T-cell (primary cell): ENCODE measurements at regions not wholly inside any gene's neighbourhood (a gene's known extent, or its start where the extent isn't known, plus 50 kb on each side); places are given as distances from the start of the nearest gene placed in this dataset.

Source experiments
- ATAC-seq, 4 experiments: fragments of 200-7000 bp in 3 of 4; fragments of 150-1000 bp in 1 of 4; cut with Tn5 transposase; replicated peaks in 1 of 4; 1 replicate in 3 of 4; 2 replicates in 1 of 4; pipeline ENCODE4 v1.10.0; 2021; ENCODE audit warnings: moderate library complexity in 3 of 4, mild to moderate bottlenecking in 2 of 4, moderate number of reproducible peaks in 1 of 4
- CTCF ChIA-PET, 2 donors: fragments of 300-600 bp; sonication (Branson Sonifier 250); formaldehyde crosslinking; loops; one replicate each; lab custom pipeline; 2022; ENCODE audit warnings: antibody characterized with exemption in 2 of 2; lab: Charles Lee
- POLR2A ChIA-PET, 2 donors: fragments of 300-600 bp; sonication (Branson Sonifier 250); formaldehyde crosslinking; loops; one replicate each; lab custom pipeline; 2022; ENCODE audit warnings: antibody characterized with exemption in 2 of 2; lab: Charles Lee
- DNase-seq, 35 experiments: peaks; one replicate each; pipeline versions ENCODE4 v3.0.0 to v3.0.0-alpha.2; 2013 to 2023
- H3K27ac ChIP-seq: one replicate; pipeline ENCODE4 v1.5.1; 2013; ENCODE audit warnings: low read length
- H3K27me3 ChIP-seq, 2 experiments: replicated peaks in 1 of 2; 1 replicate in 1 of 2; 2 replicates in 1 of 2; pipeline versions ENCODE4 v1.6.1 to v1.7.0; 2013; ENCODE audit warnings: low read length in 1 of 2, mixed read lengths in 1 of 2; ENCODE audit not compliant: control insufficient read depth in 2 of 2, insufficient read depth in 2 of 2; ENCODE audit errors: extremely low read depth in 1 of 2
- H3K36me3 ChIP-seq, 2 donors: 1 replicate in 1 of 2; 2 replicates in 1 of 2; pipeline versions ENCODE4 v1.6.1 to v1.7.0; 2013; ENCODE audit warnings: low read length in 1 of 2; ENCODE audit not compliant: control insufficient read depth in 2 of 2, insufficient read depth in 1 of 2; ENCODE audit errors: extremely low read depth in 1 of 2
- H3K4me1 ChIP-seq, 2 experiments: 1 replicate in 1 of 2; 2 replicates in 1 of 2; pipeline versions ENCODE4 v1.6.1 to v1.7.0; 2013; ENCODE audit warnings: low read length in 2 of 2, mixed read lengths in 1 of 2; ENCODE audit not compliant: insufficient read depth in 2 of 2, control insufficient read depth in 1 of 2; ENCODE audit errors: extremely low read depth in 1 of 2
- H3K4me3 ChIP-seq, 2 donors: 1 replicate in 1 of 2; 2 replicates in 1 of 2; pipeline versions ENCODE4 v1.5.1 to v1.7.0; 2013; ENCODE audit warnings: mild to moderate bottlenecking in 2 of 2, low read length in 1 of 2, moderate library complexity in 1 of 2; ENCODE audit not compliant: control insufficient read depth in 1 of 2; ENCODE audit errors: extremely low read depth in 1 of 2
- H3K9me3 ChIP-seq: 2 replicates; pipeline ENCODE4 v1.7.0; 2013
- H3K27ac Mint-ChIP-seq, 2 donors: one replicate each; pipeline ENCODE4 v1.8.0; 2020 to 2021; ENCODE audit warnings: mild to moderate bottlenecking in 2 of 2, mixed read lengths in 2 of 2
- H3K27me3 Mint-ChIP-seq, 2 donors: one replicate each; pipeline ENCODE4 v1.8.0; 2021 to 2022; ENCODE audit warnings: mixed read lengths in 2 of 2
- H3K36me3 Mint-ChIP-seq: one replicate; pipeline ENCODE4 v1.8.0; 2021; ENCODE audit warnings: mixed read lengths
- H3K4me1 Mint-ChIP-seq, 3 donors: one replicate each; pipeline ENCODE4 v1.8.0; 2020 to 2022; ENCODE audit warnings: mixed read lengths in 3 of 3, mild to moderate bottlenecking in 1 of 3
- H3K4me3 Mint-ChIP-seq, 3 donors: one replicate each; pipeline ENCODE4 v1.8.0; 2020 to 2022; ENCODE audit warnings: mild to moderate bottlenecking in 3 of 3, mixed read lengths in 3 of 3, moderate library complexity in 3 of 3
- H3K9me3 Mint-ChIP-seq, 3 donors: one replicate each; pipeline ENCODE4 v1.8.0; 2020 to 2022; ENCODE audit warnings: mixed read lengths in 3 of 3
- WGBS: methylation state at CpG from one replicate; pipeline ENCODE4 v1.1.5; 2013; ENCODE audit warnings: missing lambda C conversion rate; ENCODE audit not compliant: insufficient coverage; 5-methylcytosine and 5-hydroxymethylcytosine counted together

- 100% methylated on average over 1 of the region's 5 CpGs for WGBS
- Mint-ChIP-seq H3K36me3 (no peaks in the 10 kb centered on the region), H3K4me3 (no peak overlapping the region), H3K27me3 (peaks cover 0 to 35% of the 10 kb centered on the region in 2 donors), H3K27ac (no peak overlapping the region), H3K4me1 (no peaks in the 10 kb centered on the region), H3K9me3 (peaks cover 0 to 7% (median 5%) of the 10 kb centered on the region in 3 donors)
- Histone ChIP-seq H3K27me3 (no peaks in the 10 kb centered on the region), H3K36me3 (no peaks in the 10 kb centered on the region), H3K9me3 (no peaks in the 10 kb centered on the region), H3K4me1 (no peaks in the 10 kb centered on the region), H3K27ac (no peak overlapping the region), H3K4me3 (no peak overlapping the region)
- ChIA-PET CTCF (no interaction called here), POLR2A (interaction anchor here in 1 of 2 donors (0.6 kb wide), 1 partner anchor 161 kb away, joined by 3 read pairs; no protein-coding TSS in a partner anchor)
- ATAC-seq = no peak
- DNase-seq = no peak
These were observed 148.9 kb upstream of the FGF16 start for GRCh38 chrX:77298296-77298695.

DNA sequence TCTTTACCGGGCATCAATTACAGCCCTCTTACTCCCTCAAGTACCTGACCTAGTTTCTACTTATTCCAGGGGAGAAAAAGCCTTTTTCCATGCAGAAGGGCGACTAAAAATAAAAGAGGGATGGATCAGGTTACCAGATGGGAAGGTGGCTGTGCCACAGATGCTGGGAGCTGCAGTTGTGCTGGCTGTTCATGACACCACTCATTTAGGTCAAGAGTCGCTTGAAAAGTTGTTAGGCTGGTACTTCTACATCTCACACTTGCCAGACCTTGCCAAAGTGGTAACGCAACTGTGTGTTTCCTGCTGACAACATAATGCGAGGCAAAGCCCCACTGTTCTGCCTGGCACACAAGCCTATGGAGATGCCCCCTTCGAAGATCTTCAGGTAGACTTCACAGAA lies 148.4 kb upstream of the FGF16 start:
- Histone ChIP-seq H3K4me1 (no peaks in the 10 kb centered on the region), H3K27ac (no peak overlapping the region), H3K36me3 (no peaks in the 10 kb centered on the region), H3K4me3 (no peak overlapping the region), H3K27me3 (no peaks in the 10 kb centered on the region), H3K9me3 (no peaks in the 10 kb centered on the region)
- ChIA-PET POLR2A (no interaction called here), CTCF (no interaction called here)
- no peak overlapping the region for H3K27ac Mint-ChIP-seq
- H3K36me3 Mint-ChIP-seq = no peaks in the 10 kb centered on the region
- no peaks in the 10 kb centered on the region for H3K4me1 Mint-ChIP-seq
- DNase-seq = no peak
- WGBS = no CpG with 5 or more reads among the region's 6 CpGs
- no peak for ATAC-seq
- H3K27me3 Mint-ChIP-seq = peaks cover 0 to 35% of the 10 kb centered on the region in 2 donors
- no peak overlapping the region for H3K4me3 Mint-ChIP-seq
- H3K9me3 Mint-ChIP-seq = peaks cover 0 to 7% (median 3%) of the 10 kb centered on the region in 3 donors

GRCh38 chrX:77299549-77299948 lies 147.6 kb upstream of the FGF16 start:
- no peaks in the 10 kb centered on the region for H3K4me1 Mint-ChIP-seq
- no peak for ATAC-seq
- H3K27me3 Mint-ChIP-seq = peaks cover 0 to 30% of the 10 kb centered on the region in 2 donors
- H3K36me3 Mint-ChIP-seq = no peaks in the 10 kb centered on the region
- ChIA-PET CTCF (no interaction called here), POLR2A (no interaction called here)
- DNase-seq = no peak
- Histone ChIP-seq H3K36me3 (no peaks in the 10 kb centered on the region), H3K27me3 (no peaks in the 10 kb centered on the region), H3K4me1 (no peaks in the 10 kb centered on the region), H3K4me3 (no peak overlapping the region), H3K9me3 (no peaks in the 10 kb centered on the region), H3K27ac (no peak overlapping the region)
- peaks cover 0 to 9% (median 7%) of the 10 kb centered on the region in 3 donors for H3K9me3 Mint-ChIP-seq
- H3K4me3 Mint-ChIP-seq = no peak overlapping the region
- no peak overlapping the region for H3K27ac Mint-ChIP-seq
- 88% methylated on average over 2 of the region's 6 CpGs for WGBS

GRCh38 chrX:77342004-77342403 lies 105.2 kb upstream of the FGF16 start:
- ChIA-PET CTCF (no interaction called here), POLR2A (no interaction called here)
- ATAC-seq (no peak), DNase-seq (no peak)
- Mint-ChIP-seq H3K4me3 (no peak overlapping the region), H3K9me3 (no peaks in the 10 kb centered on the region), H3K27me3 (peaks cover 1 to 22% of the 10 kb centered on the region in 2 donors), H3K27ac (no peak overlapping the region), H3K4me1 (no peaks in the 10 kb centered on the region), H3K36me3 (no peaks in the 10 kb centered on the region)
- H3K36me3 ChIP-seq = no peaks in the 10 kb centered on the region
- H3K27ac ChIP-seq = no peak overlapping the region
- no peaks in the 10 kb centered on the region for H3K9me3 ChIP-seq
- no peaks in the 10 kb centered on the region for H3K27me3 ChIP-seq
- no CpG with 5 or more reads among the region's 1 CpG for WGBS
- H3K4me3 ChIP-seq = no peak overlapping the region
- H3K4me1 ChIP-seq = no peaks in the 10 kb centered on the region

DNA sequence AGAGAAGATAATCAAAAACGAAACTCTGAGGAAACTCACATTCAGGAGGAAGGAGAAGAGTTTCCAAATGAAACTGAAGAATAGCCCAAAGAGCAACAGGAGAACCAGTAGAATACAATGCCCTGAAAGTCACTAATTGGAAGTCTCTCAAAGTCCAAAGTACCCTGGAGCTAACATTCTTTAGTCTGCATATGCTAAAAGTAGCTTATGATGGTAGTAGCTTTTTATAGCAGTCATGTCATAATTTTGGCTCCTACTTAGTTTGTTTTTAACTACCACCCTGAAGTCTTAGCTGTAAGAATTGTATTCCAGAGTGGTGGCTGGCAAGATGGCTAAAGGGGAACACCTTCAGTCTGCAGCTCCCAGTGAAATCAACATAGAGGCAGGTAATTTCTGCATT lies 100.3 kb upstream of the FGF16 start:
- no CpG with 5 or more reads among the region's 1 CpG for WGBS
- no peaks in the 10 kb centered on the region for H3K36me3 Mint-ChIP-seq
- peaks cover 0 to 3% of the 10 kb centered on the region in 2 experiments for H3K27me3 ChIP-seq
- H3K27ac Mint-ChIP-seq = no peak overlapping the region
- H3K9me3 Mint-ChIP-seq = peaks cover 0 to 6% (median 4%) of the 10 kb centered on the region in 3 donors
- ChIA-PET POLR2A (no interaction called here), CTCF (no interaction called here)
- no peaks in the 10 kb centered on the region for H3K4me1 Mint-ChIP-seq
- DNase-seq (no peak), ATAC-seq (no peak)
- H3K27ac ChIP-seq = no peak overlapping the region
- no peak overlapping the region for H3K4me3 ChIP-seq
- H3K9me3 ChIP-seq = no peaks in the 10 kb centered on the region
- no peaks in the 10 kb centered on the region for H3K36me3 ChIP-seq
- no peak overlapping the region for H3K4me3 Mint-ChIP-seq
- no peaks in the 10 kb centered on the region for H3K4me1 ChIP-seq
- H3K27me3 Mint-ChIP-seq = peaks cover 0 to 32% of the 10 kb centered on the region in 2 donors

DNA sequence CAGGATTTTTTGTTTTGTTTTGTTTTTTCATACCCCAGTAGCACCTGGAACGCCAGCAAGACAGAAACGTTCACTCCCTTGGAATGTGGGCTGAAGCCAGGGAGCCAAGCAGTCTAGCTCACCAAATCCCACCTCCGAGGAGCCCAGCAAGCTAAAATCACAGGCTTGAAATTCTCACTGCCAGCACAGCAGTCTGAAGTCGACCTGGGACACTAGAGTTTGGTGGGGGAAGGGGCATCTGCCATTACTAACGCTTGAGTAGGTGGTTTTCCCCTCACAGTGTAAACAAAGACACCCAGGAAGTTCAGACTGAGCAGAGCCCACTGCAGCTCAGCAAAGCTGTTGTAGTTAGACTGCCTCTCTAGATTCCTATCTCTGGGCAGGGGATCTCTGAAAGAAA lies 99.6 kb upstream of the FGF16 start:
- Histone ChIP-seq H3K27ac (no peak overlapping the region), H3K36me3 (no peaks in the 10 kb centered on the region), H3K9me3 (no peaks in the 10 kb centered on the region), H3K27me3 (peaks cover 0 to 3% of the 10 kb centered on the region in 2 experiments), H3K4me1 (no peaks in the 10 kb centered on the region), H3K4me3 (no peak overlapping the region)
- no peak overlapping the region for H3K27ac Mint-ChIP-seq
- peaks cover 0 to 6% (median 4%) of the 10 kb centered on the region in 3 donors for H3K9me3 Mint-ChIP-seq
- WGBS = 50% methylated on average over 2 of the region's 5 CpGs
- CTCF ChIA-PET = no interaction called here
- ATAC-seq (no peak), DNase-seq (no peak)
- POLR2A ChIA-PET = no interaction called here
- H3K4me1 Mint-ChIP-seq = no peaks in the 10 kb centered on the region
- no peaks in the 10 kb centered on the region for H3K36me3 Mint-ChIP-seq
- no peak overlapping the region for H3K4me3 Mint-ChIP-seq
- peaks cover 0 to 32% of the 10 kb centered on the region in 2 donors for H3K27me3 Mint-ChIP-seq

- H3K9me3 Mint-ChIP-seq = peaks cover 0 to 12% (median 3%) of the 10 kb centered on the region in 3 donors
- WGBS = no CpG with 5 or more reads among the region's 2 CpGs
- H3K36me3 Mint-ChIP-seq = no peaks in the 10 kb centered on the region
- no peaks in the 10 kb centered on the region for H3K4me1 Mint-ChIP-seq
- no peaks in the 10 kb centered on the region for H3K4me1 ChIP-seq
- ATAC-seq (no peak), DNase-seq (no peak)
- no peaks in the 10 kb centered on the region for H3K27me3 ChIP-seq
- no peak overlapping the region for H3K4me3 ChIP-seq
- H3K36me3 ChIP-seq = no peaks in the 10 kb centered on the region
- CTCF ChIA-PET = no interaction called here
- H3K4me3 Mint-ChIP-seq = no peak overlapping the region
- no peak overlapping the region for H3K27ac ChIP-seq
- no peak overlapping the region for H3K27ac Mint-ChIP-seq
- POLR2A ChIA-PET = no interaction called here
- peaks cover 4 to 15% of the 10 kb centered on the region in 2 donors for H3K27me3 Mint-ChIP-seq
- no peaks in the 10 kb centered on the region for H3K9me3 ChIP-seq
These were observed 57.3 kb upstream of the FGF16 start for GRCh38 chrX:77389891-77390290.
